B cell (primary cell): ENCODE measurements at regions not wholly inside any gene's neighbourhood (a gene's known extent, or its start where the extent isn't known, plus 50 kb on each side); places are given as distances from the start of the nearest gene placed in this dataset.

Source experiments
- CTCF ChIP-seq: fragments of 200-600 bp; IDR thresholded peaks from one replicate; pipeline ENCODE4 v1.8.0; 2022; ENCODE audit warnings: antibody characterized with exemption, mild to moderate bottlenecking
- EZH2 ChIP-seq: IDR thresholded peaks from 2 replicates; pipeline ENCODE4 v1.6.1; 2012; ENCODE audit warnings: borderline replicate concordance, low read depth, mild to moderate bottlenecking, moderate library complexity, low read length; ENCODE audit not compliant: insufficient read depth, poor library complexity, severe bottlenecking

- TF ChIP-seq CTCF (no peak), EZH2 (no peak)
These were observed 216.5 kb downstream of the MID1IP1 start for GRCh38 chrX:39017716-39018115.
